Lower lobe of right lung (tissue), 2 donors: ENCODE measurements at regions not wholly inside any gene's neighbourhood (a gene's known extent, or its start where the extent isn't known, plus 50 kb on each side); places are given as distances from the start of the nearest gene placed in this dataset.

Experiments used
- ATAC-seq, 2 donors: fragments of 200-7000 bp; cut with Tn5 transposase; one replicate each; pipeline ENCODE4 v1.9.1; 2020 to 2022; ENCODE audit warnings: mild to moderate bottlenecking in 2 of 2, moderate library complexity in 2 of 2
- DNase-seq: peaks from one replicate; pipeline ENCODE4 v3.0.0-alpha.2; 2020
- H3K27ac ChIP-seq: fragments of 200-600 bp; one replicate; pipeline ENCODE4 v1.8.0; 2022
- H3K27me3 ChIP-seq: fragments of 200-600 bp; one replicate; pipeline ENCODE4 v1.8.0; 2022; ENCODE audit warnings: low read depth
- H3K36me3 ChIP-seq: fragments of 200-600 bp; one replicate; pipeline ENCODE4 v1.8.0; 2022; ENCODE audit warnings: mild to moderate bottlenecking
- H3K4me1 ChIP-seq: fragments of 200-600 bp; one replicate; pipeline ENCODE4 v1.8.0; 2022
- H3K4me3 ChIP-seq: fragments of 200-600 bp; one replicate; pipeline ENCODE4 v1.8.0; 2022; ENCODE audit warnings: mild to moderate bottlenecking
- H3K9me3 ChIP-seq: fragments of 200-600 bp; one replicate; pipeline ENCODE4 v1.8.0; 2022
- CTCF ChIP-seq: fragments of 200-600 bp; IDR thresholded peaks from one replicate; pipeline ENCODE4 v1.8.0; 2022; ENCODE audit warnings: antibody characterized with exemption, mild to moderate bottlenecking
- intact Hi-C: fragments of 100-400 bp; cut with DNase I; formaldehyde crosslinking; loops from one replicate; pipeline ENCODE4 v1.11.0; 2022
- donor health status: DM: no; HTN: yes; CAD: no; lungs with severe emphysema.

DNA sequence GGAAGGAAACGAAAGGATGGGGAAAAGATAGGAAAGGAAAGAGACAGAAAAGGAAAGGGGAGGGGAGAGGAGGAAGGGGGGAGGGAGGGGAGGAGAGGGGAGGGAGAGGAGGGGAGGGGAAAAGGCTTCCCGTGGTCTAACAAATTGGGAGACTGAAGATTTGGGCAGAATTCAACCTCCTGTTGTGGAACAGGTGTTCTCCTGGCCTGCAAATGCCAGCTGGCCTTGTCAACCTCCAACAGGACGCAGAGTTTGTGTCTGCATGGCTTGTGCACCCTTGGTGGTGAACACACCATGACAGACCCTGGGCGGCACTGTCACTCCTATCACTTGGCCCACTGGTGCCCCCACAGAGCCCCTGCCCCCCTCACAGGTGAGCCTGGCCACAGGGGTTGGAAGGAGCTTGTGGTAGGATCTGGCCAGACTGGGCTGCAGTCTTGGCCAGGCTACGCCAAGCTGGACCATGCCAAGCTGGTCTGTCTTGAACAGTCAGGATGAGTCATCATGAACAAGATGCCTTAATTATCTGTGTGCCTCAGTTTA, 321.6 kb downstream of the BCL11B start:
- ATAC-seq = no peak
- intact Hi-C loops = no loop called here
- Histone ChIP-seq H3K4me3 (no peak overlapping the region), H3K27ac (no peak overlapping the region), H3K27me3 (no peaks in the 10 kb centered on the region), H3K36me3 (no peaks in the 10 kb centered on the region), H3K9me3 (no peaks in the 10 kb centered on the region), H3K4me1 (peaks cover 21% of the 10 kb centered on the region)
- TF ChIP-seq CTCF = no peak
- DNase-seq = no peak

- H3K27me3 ChIP-seq = no peaks in the 10 kb centered on the region
- TF ChIP-seq CTCF = no peak
- DNase-seq (no peak), ATAC-seq (no peak)
- H3K4me1 ChIP-seq = peaks cover 21% of the 10 kb centered on the region
- no peaks in the 10 kb centered on the region for H3K36me3 ChIP-seq
- H3K9me3 ChIP-seq = no peaks in the 10 kb centered on the region
- no peak overlapping the region for H3K4me3 ChIP-seq
- H3K27ac ChIP-seq = no peak overlapping the region
- intact Hi-C loops = no loop called here
Measured at GRCh38 chr14:98951031-98951430, 321.0 kb downstream of the BCL11B start.

DNA sequence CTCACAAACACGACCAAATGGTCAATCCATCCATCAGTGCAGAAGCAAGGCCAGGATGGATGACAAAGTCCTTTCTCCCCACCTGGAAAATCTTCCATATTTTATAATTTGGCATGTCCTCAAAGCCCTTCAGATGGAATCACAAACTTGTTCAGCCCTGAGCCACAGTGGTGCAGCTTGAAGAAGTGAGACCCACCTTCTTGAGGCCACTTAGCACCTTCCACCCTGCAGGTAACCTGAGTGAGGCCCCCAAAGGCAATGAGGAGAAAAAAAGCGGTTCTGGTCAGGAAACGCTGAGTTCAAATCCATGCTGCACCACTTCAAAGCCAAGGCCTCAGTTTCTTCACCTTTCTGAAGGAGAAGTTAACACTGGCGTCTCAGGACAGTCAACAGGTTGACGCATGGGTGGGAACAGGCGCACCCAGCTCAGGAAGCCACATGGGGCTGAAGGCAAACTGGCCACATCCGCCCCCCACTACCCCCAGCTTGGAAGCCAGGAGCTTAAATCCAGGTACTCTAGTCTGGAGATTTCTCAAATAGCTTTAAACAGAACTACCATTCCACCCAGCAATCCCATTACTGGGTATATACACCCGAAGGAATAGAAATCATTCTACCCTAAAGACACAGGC, 320.4 kb downstream of the BCL11B start:
- H3K36me3 ChIP-seq = no peaks in the 10 kb centered on the region
- no peak overlapping the region for H3K27ac ChIP-seq
- H3K27me3 ChIP-seq = no peaks in the 10 kb centered on the region
- DNase-seq = no peak
- no peak for TF ChIP-seq CTCF
- H3K4me1 ChIP-seq = peaks cover 15% of the 10 kb centered on the region
- no peak overlapping the region for H3K4me3 ChIP-seq
- ATAC-seq = no peak
- intact Hi-C loops = no loop called here
- H3K9me3 ChIP-seq = no peaks in the 10 kb centered on the region

DNA sequence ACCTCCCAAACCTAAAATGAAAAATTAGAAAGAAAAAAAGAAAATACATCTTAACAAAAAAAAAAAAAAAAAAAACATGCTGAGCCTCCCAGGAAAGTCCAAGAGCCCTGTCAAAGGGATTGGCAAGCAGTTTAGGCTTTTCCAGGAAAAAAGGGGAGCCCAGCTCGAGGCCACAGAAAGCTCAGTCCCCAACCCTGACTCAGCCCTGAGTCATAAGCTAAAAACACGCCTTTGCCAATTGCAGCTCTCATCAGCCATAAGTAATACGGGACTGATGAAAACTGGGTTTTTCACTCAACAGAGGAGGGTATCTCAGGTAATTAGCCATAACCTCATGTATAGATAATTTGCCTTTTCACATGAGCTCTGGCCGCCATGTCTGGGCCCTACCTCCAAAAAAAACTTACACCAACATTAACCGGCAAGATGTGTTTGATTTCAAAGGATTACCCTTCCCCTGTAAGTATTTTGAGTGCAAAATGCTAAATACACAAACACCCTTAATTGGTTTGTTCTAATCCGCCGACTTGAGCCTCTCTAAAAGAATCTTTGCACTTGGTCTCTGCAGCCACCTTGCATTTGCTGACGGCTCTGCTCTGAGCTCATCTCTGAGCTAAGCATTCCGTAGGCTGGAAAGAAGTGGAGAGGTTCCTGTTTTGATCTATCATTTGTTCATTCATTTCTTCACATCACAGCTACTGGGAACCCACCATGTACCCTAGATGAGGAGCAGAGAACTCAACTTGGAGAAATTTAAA, 319.2 kb downstream of the BCL11B start:
- no peak overlapping the region for H3K4me3 ChIP-seq
- H3K9me3 ChIP-seq = no peaks in the 10 kb centered on the region
- intact Hi-C loops = no loop called here
- no peak for DNase-seq
- TF ChIP-seq CTCF = no peak
- no peak for ATAC-seq
- H3K36me3 ChIP-seq = no peaks in the 10 kb centered on the region
- no peak overlapping the region for H3K27ac ChIP-seq
- peaks cover 11% of the 10 kb centered on the region for H3K4me1 ChIP-seq
- no peaks in the 10 kb centered on the region for H3K27me3 ChIP-seq

DNA sequence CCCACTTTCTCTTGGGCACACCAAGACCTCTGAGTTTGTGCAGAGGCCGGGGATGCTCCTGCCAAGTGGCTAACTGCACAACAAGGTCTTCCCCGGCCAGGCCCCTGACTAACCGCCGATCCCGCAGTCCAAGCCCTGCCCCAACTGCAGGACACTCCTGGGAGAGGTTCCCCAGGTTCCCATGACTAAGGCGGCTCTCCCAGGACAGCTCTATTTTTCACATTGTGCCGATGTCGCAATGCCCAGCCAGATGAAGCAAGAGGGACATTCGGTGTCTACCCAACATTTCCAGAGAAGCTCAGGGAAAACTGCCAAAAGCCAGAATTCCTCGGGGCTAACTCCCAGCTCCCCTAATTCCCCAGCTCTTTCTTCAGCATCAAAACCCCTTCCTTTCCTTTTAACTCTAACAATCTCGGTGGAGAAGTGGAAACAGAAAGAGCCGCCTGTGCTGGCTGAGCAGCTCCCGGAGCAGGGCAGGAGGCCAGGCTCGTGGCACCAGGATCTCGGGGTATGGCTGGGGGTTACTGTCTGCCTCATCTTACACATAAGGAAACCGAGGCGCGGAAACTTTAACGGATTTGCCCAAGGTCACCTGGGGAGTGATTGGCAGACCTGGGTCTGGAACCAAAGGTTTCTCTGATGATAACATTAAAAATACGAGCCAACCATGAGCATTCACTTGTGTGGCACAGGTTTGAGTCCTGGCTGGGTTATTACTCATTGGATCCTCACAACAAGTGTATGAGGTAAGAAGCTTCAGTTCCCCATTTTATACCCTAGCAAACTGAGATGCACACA, 318.2 kb downstream of the BCL11B start:
- intact Hi-C loops = no loop called here
- DNase-seq (no peak), ATAC-seq (peak; percentile 29 to 36)
- Histone ChIP-seq H3K4me3 (no peak overlapping the region), H3K36me3 (no peaks in the 10 kb centered on the region), H3K27ac (no peak overlapping the region), H3K4me1 (peaks cover 13% of the 10 kb centered on the region), H3K27me3 (no peaks in the 10 kb centered on the region), H3K9me3 (no peaks in the 10 kb centered on the region)
- no peak for TF ChIP-seq CTCF
